SK-N-SH (cell line): ENCODE measurements at regions not wholly inside any gene's neighbourhood (a gene's known extent, or its start where the extent isn't known, plus 50 kb on each side); places are given as distances from the start of the nearest gene placed in this dataset.

Experiments
- CTCF ChIA-PET: fragments of 300-600, 350-600 bp; formaldehyde crosslinking; extraction: SDS; loops from one replicate; lab custom pipeline; 2021; lab: Yijun Ruan, JAX
- POLR2A ChIA-PET: fragments of 350-600 bp; sonication (Branson Sonifier 250); formaldehyde crosslinking; extraction: SDS; loops from one replicate; lab custom pipeline; 2020; ENCODE audit warnings: antibody characterized with exemption, inconsistent platforms; lab: Yijun Ruan, JAX
- DNase-seq: peaks from one replicate; pipeline ENCODE4 v3.0.0; 2012
- H2AFZ ChIP-seq: fragments of 200-600 bp; sonication (generic); 2 replicates; pipeline ENCODE4 v1.8.1; 2016; ENCODE audit warnings: antibody characterized with exemption, mild to moderate bottlenecking, low read depth
- H3F3A ChIP-seq: fragments of 200-600 bp; sonication (generic); replicated peaks from 2 replicates; pipeline ENCODE3; 2016; ENCODE audit warnings: antibody characterized with exemption, mild to moderate bottlenecking; ENCODE audit not compliant: insufficient read depth
- H3K27ac ChIP-seq, 2 experiments: fragments of 200-500 bp in 1 of 2; fragments of 200-600 bp in 1 of 2; sonication (Bioruptor generic) in 1 of 2; sonication (generic), shearing (Covaris generic) in 1 of 2; 2 replicates each; pipeline versions ENCODE4 v1.5.1 to v1.6.1; 2014 to 2016; ENCODE audit warnings: low read depth in 2 of 2, inconsistent platforms in 1 of 2, low read length in 1 of 2, mild to moderate bottlenecking in 1 of 2, mixed read lengths in 1 of 2
- H3K27me3 ChIP-seq: fragments of 200-600 bp; sonication (generic), shearing (Covaris generic); 2 replicates; pipeline ENCODE4 v1.6.1; 2016; ENCODE audit warnings: mixed run types; ENCODE audit not compliant: insufficient read depth
- H3K36me3 ChIP-seq, 2 experiments: fragments of 200-500 bp in 1 of 2; fragments of 200-600 bp in 1 of 2; sonication (Bioruptor generic) in 1 of 2; sonication (generic) in 1 of 2; replicated peaks in 1 of 2; 2 replicates each; pipeline versions ENCODE3 to v1.5.1; 2014 to 2016; ENCODE audit warnings: low read length in 1 of 2, mild to moderate bottlenecking in 1 of 2; ENCODE audit not compliant: insufficient read depth in 2 of 2, control insufficient read depth in 1 of 2
- H3K4me1 ChIP-seq, 2 experiments: fragments of 200-500 bp in 1 of 2; fragments of 200-600 bp in 1 of 2; sonication (Bioruptor generic) in 1 of 2; sonication (generic), shearing (Covaris generic) in 1 of 2; 2 replicates each; pipeline versions ENCODE4 v1.5.1 to v1.6.1; 2014 to 2016; ENCODE audit warnings: low read depth in 1 of 2, low read length in 1 of 2, mixed run types in 1 of 2; ENCODE audit not compliant: insufficient read depth in 2 of 2, control insufficient read depth in 1 of 2
- H3K4me2 ChIP-seq: fragments of 200-600 bp; sonication (generic), shearing (Covaris generic); 2 replicates; pipeline ENCODE4 v1.6.1; 2017; ENCODE audit warnings: mixed run types
- H3K4me3 ChIP-seq, 2 experiments: fragments of 200-500 bp in 1 of 2; fragments of 200-600 bp in 1 of 2; sonication (Bioruptor generic) in 1 of 2; sonication (generic), shearing (Covaris generic) in 1 of 2; 2 replicates each; pipeline versions ENCODE4 v1.5.1 to v1.8.1; 2014 to 2016; ENCODE audit warnings: low read depth in 2 of 2, inconsistent platforms in 1 of 2, low read length in 1 of 2, mild to moderate bottlenecking in 1 of 2, mixed read lengths in 1 of 2, moderate library complexity in 1 of 2
- H3K79me2 ChIP-seq: fragments of 200-600 bp; sonication (generic); 2 replicates; pipeline ENCODE4 v1.8.1; 2017; ENCODE audit warnings: mild to moderate bottlenecking; ENCODE audit not compliant: insufficient read depth
- H3K9ac ChIP-seq: fragments of 200-600 bp; sonication (generic); 2 replicates; pipeline ENCODE4 v1.6.1; 2017; ENCODE audit warnings: mixed run types
- H3K9me2 ChIP-seq: fragments of 200-600 bp; sonication (generic); 2 replicates; pipeline ENCODE4 v1.6.1; 2017; ENCODE audit warnings: mixed run types
- H3K9me3 ChIP-seq: fragments of 200-600 bp; sonication (generic); 2 replicates; pipeline ENCODE4 v1.6.1; 2017; ENCODE audit warnings: mixed run types, mild to moderate bottlenecking, moderate library complexity
- H4K20me1 ChIP-seq: fragments of 200-600 bp; sonication (generic); 2 replicates; pipeline ENCODE4 v1.6.1; 2017; ENCODE audit warnings: mild to moderate bottlenecking, mixed run types; ENCODE audit not compliant: insufficient read depth
- ELF1 ChIP-seq: IDR thresholded peaks from 2 replicates; pipeline ENCODE4 v1.4.0; 2012
- EP300 ChIP-seq, 2 experiments: IDR thresholded peaks; 2 replicates each; pipeline versions ENCODE4 v1.4.0 to v1.6.1; 2012; ENCODE audit warnings: borderline replicate concordance in 1 of 2, low read depth in 1 of 2, low read length in 1 of 2
- FOSL2 ChIP-seq: IDR thresholded peaks from 2 replicates; pipeline ENCODE4 v1.4.0; 2012; ENCODE audit warnings: low read depth, mild to moderate bottlenecking, moderate library complexity, borderline replicate concordance
- FOXM1 ChIP-seq: IDR thresholded peaks from 2 replicates; pipeline ENCODE4 v1.4.0; 2012; ENCODE audit warnings: low read depth, mild to moderate bottlenecking
- IRF3 ChIP-seq: fragments of 150-350 bp; IDR thresholded peaks from 2 replicates; pipeline ENCODE4 v1.6.1; 2016; ENCODE audit warnings: mild to moderate bottlenecking, low read depth, low read length
- POLR2AphosphoS5 ChIP-seq: IDR thresholded peaks from 2 replicates; pipeline ENCODE4 v1.6.1; 2012; ENCODE audit warnings: low read depth, low read length
- RAD21 ChIP-seq: IDR thresholded peaks from 2 replicates; pipeline ENCODE4 v1.6.1; 2012; ENCODE audit warnings: mild to moderate bottlenecking, low read length
- REST ChIP-seq: IDR thresholded peaks from 2 replicates; pipeline ENCODE4 v1.6.1; 2012; ENCODE audit warnings: mild to moderate bottlenecking, low read depth, low read length, moderate library complexity
- RXRA ChIP-seq: IDR thresholded peaks from 2 replicates; pipeline ENCODE4 v1.4.0; 2012; ENCODE audit warnings: low read depth, mild to moderate bottlenecking, borderline replicate concordance
- SMC3 ChIP-seq: IDR thresholded peaks from 2 replicates; pipeline ENCODE4 v1.6.1; 2012; ENCODE audit warnings: low read depth, low read length, improper control_type of control experiment
- TCF12 ChIP-seq: IDR thresholded peaks from 2 replicates; pipeline ENCODE4 v1.4.0; 2012
- TEAD4 ChIP-seq: IDR thresholded peaks from 2 replicates; pipeline ENCODE4 v1.4.0; 2012; ENCODE audit warnings: mild to moderate bottlenecking, borderline replicate concordance; ENCODE audit not compliant: insufficient read depth
- USF2 ChIP-seq: fragments of 150-350 bp; IDR thresholded peaks from 2 replicates; pipeline ENCODE4 v1.6.1; 2017; ENCODE audit warnings: antibody characterized with exemption, low read length, low read depth, borderline replicate concordance
- ZBTB33 ChIP-seq: IDR thresholded peaks from 2 replicates; pipeline ENCODE4 v1.4.0; 2012; ENCODE audit warnings: low read depth, borderline replicate concordance
- WGBS: methylation state at CpG from one replicate; pipeline ENCODE4 v1.1.6; 2017; ENCODE audit warnings: low lambda C conversion rate; 5-methylcytosine and 5-hydroxymethylcytosine counted together

- no peak for DNase-seq
- H3K9me2 ChIP-seq, result no peaks in the 10 kb centered on the region
- H3K4me2 ChIP-seq, result no peak overlapping the region
- H4K20me1 ChIP-seq, result no peaks in the 10 kb centered on the region
- no peak overlapping the region for H3K9ac ChIP-seq
- H2AFZ ChIP-seq, result no peak overlapping the region
- H3F3A ChIP-seq, result no peaks in the 10 kb centered on the region
- ChIA-PET POLR2A (no interaction called here), CTCF (interaction anchor here (1.7 kb wide), 1 partner anchor 12 kb away, joined by 5 read pairs; no protein-coding TSS in a partner anchor)
- TF ChIP-seq REST (no peak), RXRA (no peak), EP300 (IDR thresholded peaks at IDR 0.05; ENCODE audit: borderline replicate concordance in 1 of 2, low read depth in 1 of 2, low read length in 1 of 2) (no peak), SMC3 (no peak), POLR2AphosphoS5 (no peak), ZBTB33 (no peak), RAD21 (no peak), USF2 (no peak), FOSL2 (no peak), FOXM1 (no peak), TEAD4 (no peak), TCF12 (no peak)
- no peaks in the 10 kb centered on the region for H3K27me3 ChIP-seq
- H3K36me3 ChIP-seq, result no peaks in the 10 kb centered on the region
- H3K79me2 ChIP-seq, result no peaks in the 10 kb centered on the region
- 34% methylated on average over 1 of the region's 1 CpG for WGBS
- H3K27ac ChIP-seq, result no peak overlapping the region
- no peaks in the 10 kb centered on the region for H3K9me3 ChIP-seq
- no peaks in the 10 kb centered on the region; a peak in 1 of 4 replicates for H3K4me1 ChIP-seq
- H3K4me3 ChIP-seq, result no peak overlapping the region
These were observed 2370.5 kb downstream of the ARAP2 start for GRCh38 chr4:33873791-33874190.

GRCh38 chr4:33878710-33879109, 2365.6 kb downstream of the ARAP2 start:
- Histone ChIP-seq H3K36me3 (no peaks in the 10 kb centered on the region), H3K4me2 (no peak overlapping the region), H2AFZ (no peak overlapping the region), H4K20me1 (no peaks in the 10 kb centered on the region), H3K27ac (no peak overlapping the region; a peak in 1 of 4 replicates), H3K9ac (no peak overlapping the region), H3K27me3 (no peaks in the 10 kb centered on the region), H3K9me3 (no peaks in the 10 kb centered on the region), H3K4me3 (no peak overlapping the region), H3F3A (no peaks in the 10 kb centered on the region), H3K4me1 (no peaks in the 10 kb centered on the region; a peak in 1 of 4 replicates), H3K9me2 (no peaks in the 10 kb centered on the region), H3K79me2 (no peaks in the 10 kb centered on the region)
- CTCF ChIA-PET, result no interaction called here
- TF ChIP-seq IRF3 (no peak), EP300 (IDR thresholded peaks at IDR 0.05; ENCODE audit: borderline replicate concordance in 1 of 2, low read depth in 1 of 2, low read length in 1 of 2) (peak in 1 of 2 experiments; percentile 46; a peak in 1 of 4 replicates), RAD21 (no peak), POLR2AphosphoS5 (no peak), TEAD4 (no peak), ELF1 (no peak)
- POLR2A ChIA-PET, result no interaction called here
- peak; percentile 27 for DNase-seq
